HG02943 (cell line): ENCODE measurements at regions not wholly inside any gene's neighbourhood (a gene's known extent, or its start where the extent isn't known, plus 50 kb on each side); places are given as distances from the start of the nearest gene placed in this dataset.
"Not testable (repeated sequence)": the region's sequence is repeated elsewhere in the genome, so short reads cannot be mapped to it uniquely, and the experiment has no call there.

Experiments used
- ATAC-seq: cut with Tn5 transposase; IDR thresholded peaks from one replicate; pipeline ENCODE4 v1.9.1; 2021; ENCODE audit warnings: mild to moderate bottlenecking, low read depth, moderate library complexity; ENCODE audit not compliant: unreplicated experiment

GRCh38 chr18:76721207-76721996 is 101.0 kb upstream of the ZNF236 start:
- no peak for ATAC-seq

GRCh38 chr18:76720683-76721082 is 101.7 kb upstream of the ZNF236 start:
- no peak for ATAC-seq

GRCh38 chr18:76715012-76715610 is 107.2 kb upstream of the ZNF236 start:
- ATAC-seq, result no peak

GRCh38 chr18:76713432-76713831 is 108.9 kb upstream of the ZNF236 start:
- ATAC-seq, result no peak

- ATAC-seq, result no peak
These were observed 109.7 kb upstream of the ZNF236 start for GRCh38 chr18:76712511-76713140.

- no peak for ATAC-seq
These were observed 111.5 kb upstream of the ZNF236 start for GRCh38 chr18:76710646-76711520.

GRCh38 chr18:76709659-76710645 is 112.4 kb upstream of the ZNF236 start:
- ATAC-seq, result peak; percentile 74

- no peak for ATAC-seq
These were observed 113.5 kb upstream of the ZNF236 start for GRCh38 chr18:76708722-76709353.

GRCh38 chr18:76708071-76708721 is 114.2 kb upstream of the ZNF236 start:
- no peak for ATAC-seq

GRCh38 chr18:76707534-76707933 is 114.8 kb upstream of the ZNF236 start:
- no peak for ATAC-seq

GRCh38 chr18:76704589-76704988 is 117.8 kb upstream of the ZNF236 start:
- not testable (repeated sequence) for ATAC-seq

GRCh38 chr18:76699923-76700322 is 122.4 kb upstream of the ZNF236 start:
- ATAC-seq, result no peak

- ATAC-seq, result no peak
These were observed 124.9 kb upstream of the ZNF236 start for GRCh38 chr18:76697441-76697901.

GRCh38 chr18:76691800-76692199 is 130.6 kb upstream of the ZNF236 start:
- no peak for ATAC-seq

GRCh38 chr18:76689646-76690264 is 132.6 kb upstream of the ZNF236 start:
- ATAC-seq, result no peak

- no peak for ATAC-seq
These were observed 133.5 kb upstream of the ZNF236 start for GRCh38 chr18:76688724-76689472.

- no peak for ATAC-seq
These were observed 134.9 kb upstream of the ZNF236 start for GRCh38 chr18:76687304-76687962.
